M059J (cell line): ENCODE measurements at regions not wholly inside any gene's neighbourhood (a gene's known extent, or its start where the extent isn't known, plus 50 kb on each side); places are given as distances from the start of the nearest gene placed in this dataset.
A peak's percentile ranks its signal among the peaks of the same experiment; 100 is the strongest.
"Not testable (repeated sequence)": the region's sequence is repeated elsewhere in the genome, so short reads cannot be mapped to it uniquely, and the experiment has no call there.

Experiments
- DNase-seq: peaks from one replicate; pipeline ENCODE4 v3.0.0-alpha.2; 2012; ENCODE audit warnings: low read depth

GRCh38 chr16:79834720-79835119 is 234.2 kb upstream of the MAF start:
- no peak for DNase-seq

GRCh38 chr16:79834003-79834402 is 233.5 kb upstream of the MAF start:
- DNase-seq: not testable (repeated sequence)

- DNase-seq: no peak
These were observed 233.0 kb upstream of the MAF start for GRCh38 chr16:79833559-79833958.

- no peak for DNase-seq
These were observed 226.4 kb upstream of the MAF start for GRCh38 chr16:79826732-79827475.

GRCh38 chr16:79825002-79825401 is 224.5 kb upstream of the MAF start:
- no peak for DNase-seq

GRCh38 chr16:79823639-79824038 is 223.1 kb upstream of the MAF start:
- no peak for DNase-seq

GRCh38 chr16:79821911-79822310 is 221.4 kb upstream of the MAF start:
- no peak for DNase-seq

- no peak for DNase-seq
These were observed 215.6 kb upstream of the MAF start for GRCh38 chr16:79816081-79816497.

GRCh38 chr16:79815049-79815448 is 214.5 kb upstream of the MAF start:
- DNase-seq: no peak

- no peak for DNase-seq
These were observed 213.6 kb upstream of the MAF start for GRCh38 chr16:79814124-79814523.

GRCh38 chr16:79811541-79811940 is 211.0 kb upstream of the MAF start:
- peak; percentile 2 for DNase-seq

GRCh38 chr16:79810449-79811189 is 210.1 kb upstream of the MAF start:
- DNase-seq: no peak

GRCh38 chr16:79809376-79809775 is 208.8 kb upstream of the MAF start:
- no peak for DNase-seq

GRCh38 chr16:79808731-79809130 is 208.2 kb upstream of the MAF start:
- DNase-seq: no peak

GRCh38 chr16:79806757-79807156 is 206.2 kb upstream of the MAF start:
- no peak for DNase-seq

GRCh38 chr16:79805621-79806020 is 205.1 kb upstream of the MAF start:
- DNase-seq: no peak

GRCh38 chr16:79801646-79802045 is 201.1 kb upstream of the MAF start:
- peak; percentile 3 for DNase-seq

- no peak for DNase-seq
These were observed 199.6 kb upstream of the MAF start for GRCh38 chr16:79800016-79800608.

GRCh38 chr16:79798416-79799053 is 198.0 kb upstream of the MAF start:
- no peak for DNase-seq

GRCh38 chr16:79797486-79797885 is 196.9 kb upstream of the MAF start:
- DNase-seq: no peak

GRCh38 chr16:79795556-79795955 is 195.0 kb upstream of the MAF start:
- no peak for DNase-seq

- no peak for DNase-seq
These were observed 194.4 kb upstream of the MAF start for GRCh38 chr16:79794941-79795340.
